ENCODE measurements at regions not wholly inside any gene's neighbourhood (a gene's known extent, or its start where the extent isn't known, plus 50 kb on each side); places are given as distances from the start of the nearest gene placed in this dataset.

DNA sequence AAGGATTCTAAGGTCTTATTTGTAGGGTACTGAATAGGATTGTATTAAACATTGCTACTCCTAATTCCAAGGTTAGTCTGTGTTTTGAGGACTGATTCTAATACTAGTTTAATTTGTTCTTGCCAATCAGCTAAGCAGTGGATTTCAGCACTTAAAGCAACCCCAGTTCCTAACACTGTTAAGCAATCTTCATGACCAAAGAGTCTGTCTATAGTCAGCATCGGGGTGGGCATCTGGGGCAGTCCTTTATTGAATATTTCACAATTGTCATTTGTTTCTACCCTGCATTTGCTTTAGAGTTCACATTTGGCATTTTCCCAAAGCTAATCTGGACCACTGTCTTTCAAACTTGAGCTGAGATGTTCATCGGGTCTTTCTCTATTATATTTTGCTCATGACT is 248.0 kb upstream of the TANK start:
- TF ChIP-seq, protein P1, sequence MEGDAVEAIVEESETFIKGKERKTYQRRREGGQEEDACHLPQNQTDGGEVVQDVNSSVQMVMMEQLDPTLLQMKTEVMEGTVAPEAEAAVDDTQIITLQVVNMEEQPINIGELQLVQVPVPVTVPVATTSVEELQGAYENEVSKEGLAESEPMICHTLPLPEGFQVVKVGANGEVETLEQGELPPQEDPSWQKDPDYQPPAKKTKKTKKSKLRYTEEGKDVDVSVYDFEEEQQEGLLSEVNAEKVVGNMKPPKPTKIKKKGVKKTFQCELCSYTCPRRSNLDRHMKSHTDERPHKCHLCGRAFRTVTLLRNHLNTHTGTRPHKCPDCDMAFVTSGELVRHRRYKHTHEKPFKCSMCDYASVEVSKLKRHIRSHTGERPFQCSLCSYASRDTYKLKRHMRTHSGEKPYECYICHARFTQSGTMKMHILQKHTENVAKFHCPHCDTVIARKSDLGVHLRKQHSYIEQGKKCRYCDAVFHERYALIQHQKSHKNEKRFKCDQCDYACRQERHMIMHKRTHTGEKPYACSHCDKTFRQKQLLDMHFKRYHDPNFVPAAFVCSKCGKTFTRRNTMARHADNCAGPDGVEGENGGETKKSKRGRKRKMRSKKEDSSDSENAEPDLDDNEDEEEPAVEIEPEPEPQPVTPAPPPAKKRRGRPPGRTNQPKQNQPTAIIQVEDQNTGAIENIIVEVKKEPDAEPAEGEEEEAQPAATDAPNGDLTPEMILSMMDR (IDR thresholded peaks at IDR 0.05) = no peak
- no peak for TF ChIP-seq EP300 (IDR thresholded peaks at IDR 0.05)
